HG03175 (cell line): ENCODE measurements at regions not wholly inside any gene's neighbourhood (a gene's known extent, or its start where the extent isn't known, plus 50 kb on each side); places are given as distances from the start of the nearest gene placed in this dataset.
"Not testable (repeated sequence)": the region's sequence is repeated elsewhere in the genome, so short reads cannot be mapped to it uniquely, and the experiment has no call there.

ENCODE experiments used
- ATAC-seq: cut with Tn5 transposase; IDR thresholded peaks from one replicate; pipeline ENCODE4 v1.9.1; 2021; ENCODE audit warnings: mild to moderate bottlenecking, moderate library complexity; ENCODE audit not compliant: unreplicated experiment

DNA sequence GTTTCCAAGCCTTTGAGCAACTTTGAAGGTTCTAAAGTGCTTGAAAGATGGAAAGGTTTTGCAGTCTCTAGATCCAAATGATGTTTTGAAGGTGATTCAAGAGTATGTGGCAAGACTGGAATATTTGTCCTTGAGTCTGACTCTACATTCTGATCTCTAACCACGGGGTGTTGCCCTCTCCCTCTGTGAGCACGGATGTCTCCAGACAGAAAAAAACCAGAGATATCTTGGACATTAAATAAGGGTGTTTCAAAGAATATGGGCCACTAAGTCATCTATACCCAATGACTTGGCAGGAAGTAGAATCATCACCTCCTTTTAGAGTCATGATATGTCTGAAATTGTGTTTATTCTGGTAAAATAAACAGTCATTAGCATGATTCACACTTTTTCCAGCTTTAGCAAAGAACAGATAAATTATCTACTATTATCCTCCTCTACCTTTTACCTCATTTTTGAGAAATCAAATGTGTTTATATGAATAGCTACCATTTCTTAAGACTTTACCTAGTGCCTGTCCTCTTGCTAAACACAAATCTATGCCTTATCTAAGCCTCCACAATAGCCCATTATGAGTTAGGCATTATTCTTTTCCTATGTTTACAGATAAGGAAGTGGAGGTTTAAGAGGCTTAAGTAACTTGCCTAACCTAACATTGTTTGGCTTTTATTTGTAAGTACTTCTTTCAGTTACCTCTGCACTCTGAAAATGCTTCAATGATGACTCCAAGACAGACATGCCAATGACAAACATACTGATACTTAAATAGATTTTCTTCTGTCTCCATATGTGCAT lies 384.4 kb downstream of the BMP2 start:
- ATAC-seq: no peak

DNA sequence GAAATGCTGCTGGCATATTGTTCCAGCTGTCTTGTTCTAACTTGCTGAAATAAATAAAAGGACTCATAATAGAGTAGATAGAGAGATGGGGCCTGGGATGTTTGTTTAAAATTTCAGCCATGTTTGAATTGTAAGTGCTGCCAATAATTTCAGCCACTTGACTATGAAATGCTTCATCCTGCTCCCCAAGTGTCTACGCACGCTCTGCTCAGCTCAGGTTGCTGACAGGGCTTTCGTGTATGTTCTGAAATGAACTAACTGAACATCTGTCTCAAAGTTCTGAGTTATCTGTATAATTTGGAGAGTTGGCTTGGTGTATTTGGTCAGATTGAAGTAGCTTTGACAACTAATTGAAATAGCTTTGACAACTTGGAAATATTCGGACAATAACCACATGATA lies 387.8 kb downstream of the BMP2 start:
- no peak for ATAC-seq

DNA sequence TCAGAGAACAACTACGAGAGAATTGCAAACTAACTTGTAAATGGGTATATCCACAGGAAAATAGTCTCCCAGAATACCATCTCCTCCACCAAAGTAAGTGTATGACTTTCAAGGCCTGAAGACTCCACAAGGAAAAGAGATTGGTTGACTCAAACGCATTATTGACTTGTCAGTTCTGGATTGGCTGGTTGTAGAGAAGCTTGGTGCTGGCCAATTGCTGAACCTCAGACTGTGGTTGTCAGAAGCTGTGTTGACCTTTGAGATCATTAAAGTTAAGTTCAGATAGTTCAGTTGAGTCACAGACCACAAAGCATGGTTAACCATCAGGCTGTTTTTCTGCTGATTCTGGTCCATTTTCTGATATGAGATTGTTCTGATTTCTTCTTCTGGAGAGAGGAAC lies 388.3 kb downstream of the BMP2 start:
- no peak for ATAC-seq

DNA sequence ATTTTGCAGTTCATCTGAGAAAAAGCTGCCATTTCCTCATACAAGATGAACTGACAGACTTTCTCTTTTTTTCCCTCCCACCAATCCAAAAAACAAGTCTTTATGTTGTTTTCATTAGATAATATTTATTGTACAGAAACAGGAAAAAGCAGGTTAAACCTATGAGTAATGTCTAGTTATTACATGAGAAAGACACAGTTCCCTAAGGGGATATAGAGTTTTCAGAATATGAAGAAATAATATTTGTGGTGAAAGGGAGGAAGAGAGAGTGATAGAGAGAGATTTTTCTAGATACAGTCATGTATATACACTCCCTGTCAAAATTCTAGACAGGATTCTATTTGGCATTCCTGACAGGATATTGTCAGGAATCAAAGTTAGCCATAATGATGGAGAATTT lies 392.4 kb downstream of the BMP2 start:
- no peak for ATAC-seq

DNA sequence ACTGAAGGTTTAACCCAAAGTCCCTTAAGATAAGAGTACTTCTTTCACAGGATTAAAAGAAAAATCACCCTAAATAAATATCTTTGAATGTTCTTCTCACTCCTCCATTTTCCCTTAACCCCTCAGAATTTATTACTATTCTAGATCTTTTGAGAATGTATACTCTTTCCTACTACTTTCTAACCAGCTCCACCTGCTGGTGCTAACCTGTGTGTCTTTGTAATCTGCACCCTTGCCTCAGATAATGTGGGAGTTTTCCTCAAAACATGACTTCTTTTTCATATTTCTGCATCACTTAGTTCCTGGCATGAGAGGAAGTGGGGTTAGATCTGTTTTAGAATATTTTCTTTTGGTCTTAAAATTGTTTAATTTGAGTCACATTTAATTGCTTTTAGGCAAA lies 394.2 kb downstream of the BMP2 start:
- no peak for ATAC-seq

DNA sequence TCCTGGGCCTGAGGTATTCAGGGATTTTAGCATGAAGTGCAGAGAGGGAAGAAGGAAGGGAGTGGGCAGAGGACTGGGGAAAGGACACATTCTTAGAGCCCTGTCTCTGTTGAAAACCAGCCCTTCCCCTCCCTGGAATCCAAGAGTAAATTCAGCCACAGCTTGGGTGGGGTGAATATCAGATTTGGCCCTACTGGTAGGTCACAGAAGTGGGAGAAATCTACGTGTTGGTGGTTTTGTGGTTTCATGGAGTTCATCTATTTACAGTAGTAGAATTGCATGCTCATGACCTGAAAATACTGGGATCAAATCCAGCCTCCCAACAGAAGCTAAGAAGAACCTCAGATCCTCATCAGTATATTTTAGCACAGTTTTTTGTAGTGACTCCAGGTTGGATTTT lies 404.4 kb downstream of the BMP2 start:
- ATAC-seq: no peak

DNA sequence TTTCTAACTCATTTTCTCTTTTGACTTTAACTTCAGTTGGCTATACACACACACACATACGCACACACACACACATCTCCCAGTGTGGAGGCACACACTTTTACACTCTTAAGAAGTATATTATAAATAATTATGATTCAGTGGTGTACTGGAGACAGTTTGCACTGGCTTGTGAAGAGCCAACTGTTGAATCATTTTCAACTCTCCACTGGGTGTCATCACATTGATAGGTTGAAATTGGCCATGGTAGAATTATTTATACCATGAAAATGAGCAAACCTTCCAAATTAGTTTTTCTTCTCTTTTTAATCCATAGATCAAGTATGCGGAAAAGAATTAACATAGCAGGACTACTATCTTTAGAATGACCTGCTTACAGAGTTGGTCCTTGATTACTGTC lies 407.1 kb downstream of the BMP2 start:
- no peak for ATAC-seq

DNA sequence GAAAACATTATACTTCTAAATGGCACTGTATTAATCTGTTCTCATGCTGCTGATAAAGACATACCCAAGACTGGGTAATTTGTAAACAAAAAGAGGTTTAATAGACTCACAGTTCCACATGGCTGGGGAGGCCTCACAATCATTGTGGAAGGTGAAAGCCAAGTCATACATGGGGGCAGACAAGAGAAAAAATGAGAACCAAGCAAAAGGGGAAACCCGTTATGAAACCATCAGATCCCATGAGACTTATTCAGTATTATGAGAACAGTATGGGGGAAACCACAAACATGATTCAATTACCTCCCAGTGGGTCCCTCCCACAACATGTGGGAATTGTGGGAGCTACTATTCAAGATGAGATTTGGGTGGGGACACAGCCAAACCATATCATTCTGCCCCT lies 408.3 kb downstream of the BMP2 start:
- not testable (repeated sequence) for ATAC-seq

DNA sequence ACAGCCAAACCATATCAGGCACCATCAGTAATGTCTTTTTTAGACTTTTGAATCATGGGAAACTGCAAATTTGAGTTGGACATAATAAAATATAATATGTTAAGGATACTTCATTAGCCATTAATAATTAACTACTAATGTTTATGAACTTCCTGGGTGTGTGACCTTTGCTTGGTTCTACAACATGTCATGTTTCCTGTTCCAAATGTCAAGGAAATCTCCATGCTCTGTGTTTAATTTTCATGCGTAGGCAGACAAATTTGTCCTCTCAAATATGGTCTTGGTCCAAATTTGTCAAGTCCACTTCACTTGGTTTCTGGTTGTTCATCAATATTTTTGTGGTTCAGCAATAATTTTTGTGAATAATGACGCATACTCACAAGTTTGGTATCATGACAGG lies 410.5 kb downstream of the BMP2 start:
- no peak for ATAC-seq

DNA sequence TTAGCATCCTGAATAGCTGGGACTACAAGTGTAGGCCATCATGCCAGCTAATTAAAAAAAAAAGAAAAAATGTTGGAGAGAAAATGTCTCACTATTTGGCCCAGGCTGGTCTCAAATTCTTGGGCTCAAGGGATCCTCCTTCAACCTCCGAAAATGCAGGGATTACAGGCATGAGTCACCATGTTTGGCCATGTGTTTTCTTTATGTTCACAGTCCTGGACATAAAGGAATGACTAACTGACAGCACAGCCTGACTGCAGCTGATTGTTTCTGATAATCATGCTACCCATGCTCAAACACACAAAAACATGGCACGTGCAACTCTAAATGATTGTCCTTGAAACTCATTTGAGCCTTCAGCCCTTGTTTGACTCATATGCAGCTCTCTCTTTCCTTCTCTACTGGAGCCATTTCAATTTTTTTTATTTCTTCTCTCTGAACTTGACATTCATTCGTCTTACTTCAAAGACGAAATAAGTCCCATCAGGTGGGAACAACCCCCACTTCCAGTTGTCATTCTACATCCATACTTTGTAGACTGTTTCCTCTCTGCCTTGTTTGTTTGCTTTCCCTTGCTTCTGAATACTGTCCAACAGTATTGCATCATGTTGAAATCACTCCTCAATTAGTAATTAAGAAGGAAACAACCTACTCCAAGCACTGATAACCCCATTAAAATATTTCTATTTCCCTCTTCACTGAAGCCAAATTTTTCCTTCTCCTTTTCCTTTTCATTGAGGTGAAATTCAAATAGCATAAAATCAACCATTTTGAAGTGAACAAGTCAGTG lies 413.0 kb downstream of the BMP2 start:
- no peak for ATAC-seq

DNA sequence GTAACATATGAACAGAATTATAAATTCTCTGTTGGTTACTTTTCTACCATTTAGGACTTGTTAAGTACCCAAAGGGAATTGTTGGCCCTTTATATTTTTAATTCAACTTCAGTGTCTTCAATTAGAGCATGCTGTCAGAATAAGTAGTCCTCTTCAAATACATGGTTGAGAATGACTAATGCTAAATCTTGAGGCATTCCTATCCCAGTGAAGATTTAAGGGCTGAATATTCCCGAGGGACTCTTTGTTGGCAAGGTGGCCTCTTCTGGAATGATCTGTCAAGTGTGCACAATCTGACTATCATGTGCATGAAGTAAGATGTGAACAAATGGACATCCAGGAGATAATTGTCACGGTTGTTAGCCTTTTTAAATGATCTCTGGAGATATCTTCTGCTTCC lies 421.7 kb downstream of the BMP2 start:
- no peak for ATAC-seq

DNA sequence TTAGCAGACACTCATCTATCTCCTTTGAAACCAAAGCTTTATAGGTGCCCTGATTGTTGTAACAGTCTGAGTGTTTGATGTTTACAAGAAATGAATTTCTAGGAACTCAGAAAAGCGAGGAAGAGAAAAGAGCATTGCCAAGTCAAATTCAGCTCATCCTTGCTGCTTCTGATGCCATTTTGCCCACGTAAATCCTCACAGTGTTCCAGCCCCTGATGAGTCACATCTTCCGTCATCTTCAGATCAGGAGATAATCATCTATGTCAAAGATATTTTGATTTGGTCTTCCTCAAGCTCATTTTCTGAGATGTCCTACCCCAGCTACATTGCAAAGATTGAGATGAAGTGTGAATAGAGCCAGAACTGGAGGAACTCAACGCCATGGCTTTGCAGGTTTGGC lies 426.2 kb downstream of the BMP2 start:
- ATAC-seq: no peak

DNA sequence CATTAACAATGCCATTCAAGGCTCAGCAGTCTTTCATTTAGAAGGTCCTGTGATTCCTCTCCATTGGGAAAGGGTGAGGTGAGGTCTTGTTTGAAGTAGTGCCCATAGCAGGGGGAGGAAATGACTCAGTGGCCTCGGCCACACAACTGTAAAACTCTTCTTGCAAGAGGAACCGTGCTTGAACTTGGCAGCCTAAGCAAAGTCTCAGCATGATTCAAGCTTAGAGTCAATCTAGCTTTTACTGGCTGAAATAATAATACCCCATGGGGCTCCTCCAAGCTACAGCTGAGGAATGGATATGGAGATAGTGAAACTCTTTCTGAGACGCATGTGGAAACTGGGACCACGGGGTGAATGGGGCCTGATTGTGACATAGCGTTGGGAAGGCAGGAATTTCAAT lies 428.2 kb downstream of the BMP2 start:
- ATAC-seq: no peak

DNA sequence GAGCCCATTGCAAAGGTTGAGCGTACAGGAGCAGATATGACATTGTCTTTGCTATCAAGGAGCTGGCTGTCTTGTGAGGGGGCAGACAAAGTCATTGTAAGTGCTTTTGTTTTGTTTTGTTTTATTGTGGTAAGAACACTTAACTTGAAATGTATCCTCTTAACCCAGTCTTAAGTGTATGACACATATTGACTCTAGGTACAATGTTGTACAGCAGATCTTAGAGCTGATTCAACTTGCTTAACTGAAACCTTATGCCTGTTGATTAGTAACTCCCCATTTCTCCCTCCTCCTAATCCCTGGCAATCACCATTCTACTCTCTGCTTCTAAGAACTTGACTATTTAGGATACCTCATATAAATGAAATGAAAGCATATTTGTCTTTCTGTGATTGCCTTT lies 429.0 kb downstream of the BMP2 start:
- no peak for ATAC-seq

DNA sequence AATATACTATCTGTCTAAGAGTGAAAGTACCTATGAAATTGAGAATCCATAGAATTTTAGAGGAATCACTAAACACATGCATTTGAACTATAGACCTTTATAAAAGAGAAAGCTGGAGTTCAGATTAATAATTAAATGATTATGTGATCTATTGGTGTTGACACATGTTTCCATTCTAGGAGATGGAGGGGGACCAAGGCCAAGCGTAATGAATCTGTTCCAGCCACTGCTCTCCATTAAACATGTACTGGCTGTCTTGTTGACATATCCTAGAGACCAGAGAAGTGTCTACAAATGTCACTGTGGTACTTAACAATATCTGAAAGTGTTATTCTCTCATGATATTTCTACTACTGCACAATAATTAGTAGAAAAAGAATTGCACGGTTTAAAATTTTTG lies 432.4 kb downstream of the BMP2 start:
- no peak for ATAC-seq

DNA sequence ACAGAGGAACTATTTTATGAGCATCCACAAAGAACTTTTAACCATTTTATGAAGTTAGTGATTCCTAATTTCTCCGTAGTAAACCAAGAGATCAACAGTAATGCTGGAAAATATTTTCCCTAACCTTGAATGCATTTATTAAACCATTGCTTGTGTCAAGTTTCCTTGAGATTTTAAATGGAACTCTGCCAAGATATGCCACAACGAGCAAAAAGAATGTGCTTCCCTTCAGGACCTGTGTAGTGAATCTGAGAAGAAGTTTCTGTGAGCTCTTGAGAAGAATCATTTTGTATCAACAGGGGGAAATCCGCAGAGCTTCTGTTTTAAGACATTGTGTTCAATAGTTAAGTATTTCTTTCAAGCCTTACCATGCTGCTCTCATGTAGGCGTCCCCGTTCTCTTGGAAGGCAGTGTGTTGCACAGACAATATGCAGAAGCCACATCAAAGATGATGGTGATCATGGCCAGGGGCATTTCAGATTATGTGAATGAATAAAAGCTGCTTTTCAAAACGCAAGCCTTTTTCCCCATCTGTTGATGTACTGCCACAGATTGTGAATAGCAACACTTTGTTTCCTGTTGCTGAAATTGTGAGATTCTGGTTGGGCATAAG lies 439.8 kb downstream of the BMP2 start:
- ATAC-seq: no peak

DNA sequence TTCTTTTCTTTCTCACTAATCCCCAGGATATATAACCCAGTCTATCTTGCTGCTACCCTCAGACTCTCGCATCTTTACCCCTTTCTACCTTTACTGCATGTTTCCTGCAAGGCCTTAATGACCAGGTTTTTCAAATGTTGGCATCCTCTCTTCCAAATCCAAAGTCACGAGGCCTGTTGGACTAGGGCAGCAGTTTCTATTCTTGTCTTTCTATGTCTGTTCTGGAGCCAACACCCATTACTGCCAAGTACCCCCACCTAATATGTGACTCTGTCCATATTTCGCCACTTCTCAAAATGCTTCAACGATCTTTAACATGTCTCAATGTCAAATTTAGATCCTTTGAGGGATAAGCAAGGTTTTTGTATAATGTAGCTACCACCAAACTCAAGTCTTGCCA lies 443.4 kb downstream of the BMP2 start:
- no peak for ATAC-seq

DNA sequence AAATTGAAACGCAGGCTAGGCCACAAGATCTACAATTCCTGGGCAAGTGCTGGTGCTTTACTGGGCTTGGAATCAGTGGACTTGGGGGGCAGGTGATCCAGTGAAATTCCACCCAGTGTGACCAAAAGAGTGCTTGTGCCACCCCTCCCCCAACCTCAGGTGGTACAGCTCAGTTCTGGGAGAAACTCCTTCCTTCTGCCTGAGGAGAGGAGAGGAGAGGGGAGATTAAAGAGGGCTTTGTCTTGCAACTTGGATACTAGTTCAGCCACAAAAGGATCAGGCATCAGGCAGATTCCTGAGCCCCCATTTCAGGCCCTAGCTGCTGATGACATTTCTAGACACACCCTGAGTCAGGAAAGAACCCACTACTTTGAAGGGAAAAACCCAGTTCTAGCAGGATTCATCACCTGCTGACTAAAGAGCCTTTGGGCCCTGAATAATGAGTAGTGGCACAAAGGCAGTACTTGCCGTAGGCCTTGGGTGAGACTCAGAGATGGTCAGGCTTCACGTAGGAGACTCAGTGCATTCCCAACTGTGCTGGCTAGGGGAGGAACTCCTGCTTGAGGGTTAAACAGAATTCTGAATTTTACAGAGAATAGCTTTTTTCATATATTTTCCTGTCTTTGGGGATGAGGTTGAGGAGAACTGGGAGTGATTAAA lies 446.7 kb downstream of the BMP2 start:
- ATAC-seq: no peak

DNA sequence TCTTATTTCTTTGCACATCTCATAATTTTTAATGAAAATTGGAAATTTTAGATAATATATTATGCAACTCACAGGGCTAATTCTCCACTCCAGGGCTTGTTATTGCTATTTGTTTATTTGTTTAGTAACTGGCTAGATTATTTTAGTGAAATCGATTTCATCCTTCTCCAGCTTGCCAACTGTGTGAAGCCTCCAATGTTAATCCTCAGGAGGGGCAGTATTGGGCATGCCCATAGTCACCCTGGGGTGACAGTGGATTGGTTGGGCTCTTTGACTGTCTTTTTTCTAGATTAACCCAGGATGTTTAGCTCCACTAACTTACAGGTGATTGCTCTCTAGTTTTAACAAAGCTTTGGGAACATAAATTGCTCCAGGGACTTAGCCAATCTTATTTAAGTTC lies 450.1 kb downstream of the BMP2 start:
- no peak for ATAC-seq

DNA sequence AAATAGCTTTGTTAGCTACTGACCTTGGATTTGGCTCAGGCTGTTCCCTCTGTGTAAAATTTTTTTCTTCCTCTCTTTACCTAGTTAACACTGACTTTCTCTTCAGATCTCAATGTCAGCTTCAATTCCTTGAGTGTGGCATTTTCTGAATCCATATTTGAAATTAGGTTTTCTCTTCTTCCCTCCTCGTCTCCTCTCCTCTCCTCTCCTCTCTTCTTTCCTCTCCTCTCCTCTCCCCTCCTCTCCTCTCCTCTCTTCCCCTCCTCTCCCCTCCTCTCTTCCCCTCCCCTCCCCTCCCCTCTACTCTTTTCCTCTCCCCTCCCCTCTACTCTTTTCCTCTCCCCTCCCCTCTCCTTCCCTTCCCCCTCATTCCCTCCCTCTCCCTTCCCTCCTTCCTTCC lies 453.3 kb downstream of the BMP2 start:
- no peak for ATAC-seq

DNA sequence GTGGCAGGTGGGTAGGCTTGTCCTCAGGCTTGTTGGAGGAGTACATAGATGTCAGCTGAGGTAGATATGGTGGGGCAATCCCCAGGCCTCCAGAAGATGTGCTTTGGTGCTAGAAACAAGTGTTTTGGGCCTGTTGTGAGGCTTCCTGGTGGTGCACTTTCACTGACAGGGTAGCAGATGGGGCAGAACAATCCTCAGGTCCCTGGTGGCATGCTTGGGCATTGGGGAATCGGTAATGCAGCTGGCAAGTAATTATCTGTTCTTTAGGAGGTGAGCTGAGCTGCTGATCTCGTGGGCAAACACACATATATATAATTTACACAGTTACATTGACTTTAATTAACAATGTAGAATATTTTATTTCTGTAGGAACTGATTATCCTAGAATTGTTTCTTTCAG lies 458.7 kb downstream of the BMP2 start:
- no peak for ATAC-seq

DNA sequence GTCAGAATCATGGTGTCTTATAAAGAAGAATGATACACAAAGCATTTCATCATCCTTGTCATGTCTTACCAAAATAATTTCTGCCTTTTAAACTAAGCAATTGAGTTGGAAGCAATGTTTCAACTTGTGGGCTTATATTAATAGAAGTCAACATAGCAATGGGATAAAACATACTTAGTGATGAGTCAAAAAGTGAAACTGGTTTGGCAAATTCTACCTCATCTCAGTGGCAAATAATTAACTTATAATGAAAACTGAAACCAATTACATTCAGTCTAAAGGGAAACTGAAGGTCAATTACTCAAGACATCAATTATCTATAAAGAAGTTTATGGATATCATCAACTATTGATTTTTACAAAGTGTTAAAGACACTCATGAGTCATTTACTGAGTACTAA lies 463.8 kb downstream of the BMP2 start:
- ATAC-seq: peak; percentile 96
